ENCODE measurements at regions not wholly inside any gene's neighbourhood (a gene's known extent, or its start where the extent isn't known, plus 50 kb on each side); places are given as distances from the start of the nearest gene placed in this dataset.

- no peak for TF ChIP-seq ZBTB7A (IDR thresholded peaks at IDR 0.05; ENCODE audit: low read depth)
- no peak for TF ChIP-seq TAF1 (IDR thresholded peaks at IDR 0.05; ENCODE audit: low read depth)
- TF ChIP-seq, protein P1, sequence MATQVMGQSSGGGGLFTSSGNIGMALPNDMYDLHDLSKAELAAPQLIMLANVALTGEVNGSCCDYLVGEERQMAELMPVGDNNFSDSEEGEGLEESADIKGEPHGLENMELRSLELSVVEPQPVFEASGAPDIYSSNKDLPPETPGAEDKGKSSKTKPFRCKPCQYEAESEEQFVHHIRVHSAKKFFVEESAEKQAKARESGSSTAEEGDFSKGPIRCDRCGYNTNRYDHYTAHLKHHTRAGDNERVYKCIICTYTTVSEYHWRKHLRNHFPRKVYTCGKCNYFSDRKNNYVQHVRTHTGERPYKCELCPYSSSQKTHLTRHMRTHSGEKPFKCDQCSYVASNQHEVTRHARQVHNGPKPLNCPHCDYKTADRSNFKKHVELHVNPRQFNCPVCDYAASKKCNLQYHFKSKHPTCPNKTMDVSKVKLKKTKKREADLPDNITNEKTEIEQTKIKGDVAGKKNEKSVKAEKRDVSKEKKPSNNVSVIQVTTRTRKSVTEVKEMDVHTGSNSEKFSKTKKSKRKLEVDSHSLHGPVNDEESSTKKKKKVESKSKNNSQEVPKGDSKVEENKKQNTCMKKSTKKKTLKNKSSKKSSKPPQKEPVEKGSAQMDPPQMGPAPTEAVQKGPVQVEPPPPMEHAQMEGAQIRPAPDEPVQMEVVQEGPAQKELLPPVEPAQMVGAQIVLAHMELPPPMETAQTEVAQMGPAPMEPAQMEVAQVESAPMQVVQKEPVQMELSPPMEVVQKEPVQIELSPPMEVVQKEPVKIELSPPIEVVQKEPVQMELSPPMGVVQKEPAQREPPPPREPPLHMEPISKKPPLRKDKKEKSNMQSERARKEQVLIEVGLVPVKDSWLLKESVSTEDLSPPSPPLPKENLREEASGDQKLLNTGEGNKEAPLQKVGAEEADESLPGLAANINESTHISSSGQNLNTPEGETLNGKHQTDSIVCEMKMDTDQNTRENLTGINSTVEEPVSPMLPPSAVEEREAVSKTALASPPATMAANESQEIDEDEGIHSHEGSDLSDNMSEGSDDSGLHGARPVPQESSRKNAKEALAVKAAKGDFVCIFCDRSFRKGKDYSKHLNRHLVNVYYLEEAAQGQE (IDR thresholded peaks at IDR 0.05; ENCODE audit: low read depth): no peak
These were observed 106.4 kb upstream of the SERP2 start for GRCh38 chr13:44267203-44267602.

GRCh38 chr13:44267980-44268379 lies 105.6 kb upstream of the SERP2 start:
- TF ChIP-seq FOXM1 (IDR thresholded peaks at IDR 0.05; ENCODE audit: borderline replicate concordance, low read depth) (no peak), RAD21 (IDR thresholded peaks at IDR 0.05; ENCODE audit: low read depth) (no peak), TAF1 (IDR thresholded peaks at IDR 0.05; ENCODE audit: low read depth) (no peak), NFIC (IDR thresholded peaks at IDR 0.05) (no peak), CREB1 (IDR thresholded peaks at IDR 0.05; ENCODE audit: low read depth) (no peak), CEBPB (IDR thresholded peaks at IDR 0.05) (no peak), MAX (IDR thresholded peaks at IDR 0.05) (no peak), EGR1 (IDR thresholded peaks at IDR 0.05) (no peak), ZBTB7A (IDR thresholded peaks at IDR 0.05; ENCODE audit: low read depth) (no peak), TCF12 (IDR thresholded peaks at IDR 0.05; ENCODE audit: low read depth) (no peak), YY1 (IDR thresholded peaks at IDR 0.05; ENCODE audit: low read depth) (no peak), EP300 (IDR thresholded peaks at IDR 0.05; ENCODE audit: borderline replicate concordance) (no peak), TEAD4 (IDR thresholded peaks at IDR 0.05) (no peak)
- TF ChIP-seq, protein P1 (IDR thresholded peaks at IDR 0.05; ENCODE audit: low read depth): no peak
- TF ChIP-seq, protein P2, sequence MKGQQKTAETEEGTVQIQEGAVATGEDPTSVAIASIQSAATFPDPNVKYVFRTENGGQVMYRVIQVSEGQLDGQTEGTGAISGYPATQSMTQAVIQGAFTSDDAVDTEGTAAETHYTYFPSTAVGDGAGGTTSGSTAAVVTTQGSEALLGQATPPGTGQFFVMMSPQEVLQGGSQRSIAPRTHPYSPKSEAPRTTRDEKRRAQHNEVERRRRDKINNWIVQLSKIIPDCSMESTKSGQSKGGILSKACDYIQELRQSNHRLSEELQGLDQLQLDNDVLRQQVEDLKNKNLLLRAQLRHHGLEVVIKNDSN (IDR thresholded peaks at IDR 0.05): no peak

GRCh38 chr13:44268980-44269379 lies 104.6 kb upstream of the SERP2 start:
- TF ChIP-seq, protein P1 (IDR thresholded peaks at IDR 0.05; ENCODE audit: low read depth): no peak
- TF ChIP-seq NFIC (IDR thresholded peaks at IDR 0.05) (no peak), CREB1 (IDR thresholded peaks at IDR 0.05; ENCODE audit: low read depth) (no peak), RAD21 (IDR thresholded peaks at IDR 0.05; ENCODE audit: low read depth) (no peak), EP300 (IDR thresholded peaks at IDR 0.05; ENCODE audit: borderline replicate concordance) (no peak), TCF12 (IDR thresholded peaks at IDR 0.05; ENCODE audit: low read depth) (no peak), CEBPB (IDR thresholded peaks at IDR 0.05) (no peak), TEAD4 (IDR thresholded peaks at IDR 0.05) (no peak), YY1 (IDR thresholded peaks at IDR 0.05; ENCODE audit: low read depth) (no peak), FOXM1 (IDR thresholded peaks at IDR 0.05; ENCODE audit: borderline replicate concordance, low read depth) (no peak), TAF1 (IDR thresholded peaks at IDR 0.05; ENCODE audit: low read depth) (no peak), ZBTB7A (IDR thresholded peaks at IDR 0.05; ENCODE audit: low read depth) (no peak), MAX (IDR thresholded peaks at IDR 0.05) (no peak), EGR1 (IDR thresholded peaks at IDR 0.05) (no peak)
- TF ChIP-seq, protein P2 (IDR thresholded peaks at IDR 0.05): no peak

DNA sequence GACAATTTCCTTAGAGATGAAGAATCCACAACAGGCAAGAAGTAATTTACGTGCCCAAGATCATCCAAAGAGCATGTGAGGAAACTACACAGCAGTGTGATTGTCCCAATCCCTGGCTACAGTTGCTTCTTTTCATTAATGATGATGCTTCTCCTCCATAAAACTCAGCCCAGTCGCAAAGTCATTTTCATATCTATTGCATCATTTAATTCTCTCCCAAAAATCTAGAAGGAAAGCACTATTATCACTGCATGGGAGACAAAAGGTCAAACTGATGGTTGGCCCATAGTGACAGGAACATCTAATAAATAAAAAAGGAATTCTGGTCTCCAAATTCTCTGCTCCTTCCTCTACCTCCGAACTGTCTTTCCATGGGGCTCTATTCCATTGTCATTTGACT lies 103.5 kb upstream of the SERP2 start:
- TF ChIP-seq CEBPB (IDR thresholded peaks at IDR 0.05) (no peak), EP300 (IDR thresholded peaks at IDR 0.05; ENCODE audit: borderline replicate concordance) (no peak), ZBTB7A (IDR thresholded peaks at IDR 0.05; ENCODE audit: low read depth) (no peak), MAX (IDR thresholded peaks at IDR 0.05) (no peak), TCF12 (IDR thresholded peaks at IDR 0.05; ENCODE audit: low read depth) (no peak), CREB1 (IDR thresholded peaks at IDR 0.05; ENCODE audit: low read depth) (no peak), TAF1 (IDR thresholded peaks at IDR 0.05; ENCODE audit: low read depth) (no peak), NFIC (IDR thresholded peaks at IDR 0.05) (no peak), FOXM1 (IDR thresholded peaks at IDR 0.05; ENCODE audit: borderline replicate concordance, low read depth) (no peak), RAD21 (IDR thresholded peaks at IDR 0.05; ENCODE audit: low read depth) (no peak)
- TF ChIP-seq, protein P1 (IDR thresholded peaks at IDR 0.05; ENCODE audit: low read depth): no peak
